ENCODE measurements at regions not wholly inside any gene's neighbourhood (a gene's known extent, or its start where the extent isn't known, plus 50 kb on each side); places are given as distances from the start of the nearest gene placed in this dataset.

- TF ChIP-seq CSDC2 (CRISPR knock-in tag; IDR thresholded peaks at IDR 0.05) (no peak), BACH2 (CRISPR knock-in tag; IDR thresholded peaks at IDR 0.05; ENCODE audit: borderline replicate concordance) (no peak), TOX (CRISPR knock-in tag; IDR thresholded peaks at IDR 0.05; ENCODE audit: borderline replicate concordance) (no peak), GLIS3 (CRISPR knock-in tag; IDR thresholded peaks at IDR 0.05) (no peak)
- no peak for ATAC-seq
Observed at GRCh38 chr6:163986313-163986712, 571.8 kb downstream of the QKI start.

GRCh38 chr6:163985710-163986109 is 571.2 kb downstream of the QKI start:
- TF ChIP-seq CREB5 (CRISPR knock-in tag; IDR thresholded peaks at IDR 0.05; ENCODE audit: low read depth) (no peak), OSR1 (CRISPR knock-in tag; IDR thresholded peaks at IDR 0.05) (no peak), TSHZ2 (CRISPR knock-in tag; IDR thresholded peaks at IDR 0.05) (no peak)
- no peak for ATAC-seq

GRCh38 chr6:163985040-163985439 is 570.5 kb downstream of the QKI start:
- ATAC-seq: no peak
- TF ChIP-seq SNAI2 (CRISPR knock-in tag; IDR thresholded peaks at IDR 0.05) (no peak), TCF4 (CRISPR knock-in tag; IDR thresholded peaks at IDR 0.05; ENCODE audit: borderline replicate concordance) (no peak), TOX (CRISPR knock-in tag; IDR thresholded peaks at IDR 0.05; ENCODE audit: borderline replicate concordance) (no peak), TSHZ2 (CRISPR knock-in tag; IDR thresholded peaks at IDR 0.05) (no peak), ESRRG (CRISPR knock-in tag; IDR thresholded peaks at IDR 0.05) (no peak), ZNF8 (CRISPR knock-in tag; IDR thresholded peaks at IDR 0.05) (no peak), ZFP30 (CRISPR knock-in tag; IDR thresholded peaks at IDR 0.05) (no peak), BACH2 (CRISPR knock-in tag; IDR thresholded peaks at IDR 0.05; ENCODE audit: borderline replicate concordance) (no peak), GLIS3 (CRISPR knock-in tag; IDR thresholded peaks at IDR 0.05) (no peak), ISL1 (CRISPR knock-in tag; IDR thresholded peaks at IDR 0.05) (no peak), ZNF70 (CRISPR knock-in tag; IDR thresholded peaks at IDR 0.05) (no peak), CREB5 (CRISPR knock-in tag; IDR thresholded peaks at IDR 0.05; ENCODE audit: low read depth) (no peak), POU6F1 (CRISPR knock-in tag; IDR thresholded peaks at IDR 0.05; ENCODE audit: borderline replicate concordance, low read depth) (no peak), ZFP3 (CRISPR knock-in tag; IDR thresholded peaks at IDR 0.05) (no peak), CSDC2 (CRISPR knock-in tag; IDR thresholded peaks at IDR 0.05) (no peak)
- TF ChIP-seq, protein P1, sequence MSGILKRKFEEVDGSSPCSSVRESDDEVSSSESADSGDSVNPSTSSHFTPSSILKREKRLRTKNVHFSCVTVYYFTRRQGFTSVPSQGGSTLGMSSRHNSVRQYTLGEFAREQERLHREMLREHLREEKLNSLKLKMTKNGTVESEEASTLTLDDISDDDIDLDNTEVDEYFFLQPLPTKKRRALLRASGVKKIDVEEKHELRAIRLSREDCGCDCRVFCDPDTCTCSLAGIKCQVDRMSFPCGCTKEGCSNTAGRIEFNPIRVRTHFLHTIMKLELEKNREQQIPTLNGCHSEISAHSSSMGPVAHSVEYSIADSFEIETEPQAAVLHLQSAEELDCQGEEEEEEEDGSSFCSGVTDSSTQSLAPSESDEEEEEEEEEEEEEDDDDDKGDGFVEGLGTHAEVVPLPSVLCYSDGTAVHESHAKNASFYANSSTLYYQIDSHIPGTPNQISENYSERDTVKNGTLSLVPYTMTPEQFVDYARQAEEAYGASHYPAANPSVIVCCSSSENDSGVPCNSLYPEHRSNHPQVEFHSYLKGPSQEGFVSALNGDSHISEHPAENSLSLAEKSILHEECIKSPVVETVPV (CRISPR knock-in tag; IDR thresholded peaks at IDR 0.05): no peak
- TF ChIP-seq, protein P2, sequence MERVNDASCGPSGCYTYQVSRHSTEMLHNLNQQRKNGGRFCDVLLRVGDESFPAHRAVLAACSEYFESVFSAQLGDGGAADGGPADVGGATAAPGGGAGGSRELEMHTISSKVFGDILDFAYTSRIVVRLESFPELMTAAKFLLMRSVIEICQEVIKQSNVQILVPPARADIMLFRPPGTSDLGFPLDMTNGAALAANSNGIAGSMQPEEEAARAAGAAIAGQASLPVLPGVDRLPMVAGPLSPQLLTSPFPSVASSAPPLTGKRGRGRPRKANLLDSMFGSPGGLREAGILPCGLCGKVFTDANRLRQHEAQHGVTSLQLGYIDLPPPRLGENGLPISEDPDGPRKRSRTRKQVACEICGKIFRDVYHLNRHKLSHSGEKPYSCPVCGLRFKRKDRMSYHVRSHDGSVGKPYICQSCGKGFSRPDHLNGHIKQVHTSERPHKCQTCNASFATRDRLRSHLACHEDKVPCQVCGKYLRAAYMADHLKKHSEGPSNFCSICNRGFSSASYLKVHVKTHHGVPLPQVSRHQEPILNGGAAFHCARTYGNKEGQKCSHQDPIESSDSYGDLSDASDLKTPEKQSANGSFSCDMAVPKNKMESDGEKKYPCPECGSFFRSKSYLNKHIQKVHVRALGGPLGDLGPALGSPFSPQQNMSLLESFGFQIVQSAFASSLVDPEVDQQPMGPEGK (CRISPR knock-in tag; IDR thresholded peaks at IDR 0.05; ENCODE audit: borderline replicate concordance): no peak

Data from SK-N-SH treated with all-trans-retinoic acid at 6 μM for 48 hours (cell line).